GM21360 (cell line): ENCODE measurements at regions not wholly inside any gene's neighbourhood (a gene's known extent, or its start where the extent isn't known, plus 50 kb on each side); places are given as distances from the start of the nearest gene placed in this dataset.

Source experiments
- ATAC-seq: cut with Tn5 transposase; IDR thresholded peaks from one replicate; pipeline ENCODE4 v1.9.1; 2021; ENCODE audit warnings: mild to moderate bottlenecking, moderate library complexity; ENCODE audit not compliant: unreplicated experiment

GRCh38 chr11:45062115-45062514 is 84.3 kb upstream of the PRDM11 start:
- no peak for ATAC-seq

DNA sequence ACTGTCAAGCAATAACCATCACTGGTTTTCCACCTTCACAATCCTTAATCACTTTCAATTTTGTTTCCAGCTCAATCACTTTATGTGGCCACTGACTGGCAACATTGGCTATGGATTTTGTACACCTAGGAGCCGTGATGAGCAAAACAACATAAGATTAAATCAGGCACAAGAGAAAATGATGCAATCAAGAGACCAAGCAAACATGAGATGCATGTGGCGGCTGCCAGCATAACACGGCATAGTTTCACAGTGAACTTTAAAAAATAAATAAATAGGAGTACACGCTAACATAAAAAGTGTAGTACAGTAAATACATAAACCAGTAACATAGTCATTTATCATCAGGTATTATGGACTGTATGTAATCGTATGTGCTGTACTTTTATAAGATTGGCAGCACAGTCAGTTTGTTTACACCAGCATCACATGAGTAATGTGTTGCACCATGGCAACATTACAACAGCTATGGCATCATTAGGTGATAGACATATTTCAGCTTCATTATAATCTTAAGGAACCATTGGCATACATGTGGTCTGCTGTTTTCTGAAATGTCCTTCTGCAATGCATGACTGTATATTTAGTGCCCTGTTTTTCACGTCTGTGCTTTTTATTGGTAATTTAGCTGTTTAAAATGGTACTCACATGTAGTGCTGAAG is 83.3 kb upstream of the PRDM11 start:
- no peak for ATAC-seq

DNA sequence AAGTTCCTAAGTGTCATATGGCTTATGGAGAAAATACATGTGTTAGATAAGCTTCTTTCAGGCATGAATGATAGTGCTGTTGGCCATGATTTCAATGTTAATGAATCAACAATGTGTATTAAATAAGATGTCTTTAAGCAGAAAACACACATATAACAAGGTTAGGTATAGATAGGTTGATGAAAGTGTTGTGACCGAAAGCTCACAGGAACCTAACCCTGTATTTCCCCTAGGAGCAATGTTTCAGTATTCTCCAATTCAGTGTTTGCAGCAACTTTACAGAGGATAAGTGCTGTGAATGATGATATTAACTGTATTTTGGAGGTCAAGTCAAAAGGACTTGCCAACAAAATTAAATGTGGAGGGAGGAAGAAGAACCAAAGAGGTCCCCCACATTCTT is 82.8 kb upstream of the PRDM11 start:
- ATAC-seq, result no peak

- ATAC-seq, result no peak
Measured at GRCh38 chr11:45067966-45068365, 78.5 kb upstream of the PRDM11 start.

GRCh38 chr11:45071232-45071631 is 75.2 kb upstream of the PRDM11 start:
- ATAC-seq, result no peak

- ATAC-seq, result no peak
Measured at GRCh38 chr11:45073685-45074141, 72.7 kb upstream of the PRDM11 start.

DNA sequence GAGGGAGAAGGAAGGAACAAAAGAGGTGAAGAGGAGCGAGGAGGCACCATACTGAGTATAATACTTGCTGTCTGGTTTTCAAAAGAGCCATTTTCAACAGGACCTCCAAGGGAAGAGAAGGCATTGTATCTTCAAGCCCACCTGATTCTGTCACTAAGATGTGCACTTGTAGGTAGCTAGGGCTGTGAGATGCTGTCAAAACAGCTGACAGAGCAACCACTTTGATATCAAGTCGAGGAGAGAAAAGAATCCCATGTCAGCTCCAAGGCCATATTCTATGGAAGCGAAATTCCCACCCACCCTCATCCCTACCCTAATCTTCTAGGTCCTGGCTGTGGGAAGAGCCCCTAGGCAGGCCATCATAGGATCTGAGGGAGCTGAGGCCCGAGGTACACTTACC is 70.9 kb upstream of the PRDM11 start:
- ATAC-seq, result no peak

- ATAC-seq, result no peak
Measured at GRCh38 chr11:45075952-45076351, 70.5 kb upstream of the PRDM11 start.

DNA sequence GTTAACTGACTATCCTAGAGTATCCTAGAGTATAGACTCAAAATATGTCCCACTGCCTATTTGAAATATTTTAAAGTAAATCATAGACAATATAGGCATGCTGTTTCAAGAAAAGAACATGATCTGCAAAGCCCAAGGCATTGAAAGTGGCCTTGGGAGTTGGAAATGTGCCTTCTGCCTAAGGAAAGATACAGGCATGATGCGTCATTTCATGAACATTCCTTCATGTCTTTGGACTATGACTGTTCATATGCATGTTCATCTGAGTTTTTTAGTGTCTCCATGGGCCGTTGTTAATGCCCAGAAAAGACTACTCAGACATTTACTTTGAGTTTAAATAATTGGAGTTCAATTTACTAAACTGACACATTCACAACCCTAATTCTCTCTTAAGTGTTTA is 69.7 kb upstream of the PRDM11 start:
- ATAC-seq, result no peak

- ATAC-seq, result no peak
Measured at GRCh38 chr11:45078236-45079074, 68.0 kb upstream of the PRDM11 start.

DNA sequence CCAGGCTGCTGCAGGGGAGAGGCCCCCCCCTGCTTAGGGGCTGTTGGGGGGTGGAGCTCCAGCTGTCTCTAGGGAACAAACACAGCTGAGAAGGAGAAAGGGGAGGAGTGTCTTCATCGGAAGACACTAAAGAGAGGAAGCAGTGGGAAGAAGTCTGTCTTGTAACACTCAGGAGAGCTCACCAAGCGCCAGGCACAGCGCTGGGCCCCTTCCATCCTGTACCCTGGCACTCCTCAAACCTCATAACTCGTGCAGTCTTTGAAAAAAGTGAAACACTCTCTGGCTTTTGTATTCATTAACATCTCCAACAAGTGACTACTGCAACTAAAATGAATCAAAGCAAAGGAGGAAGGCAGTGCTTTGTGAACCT is 67.4 kb upstream of the PRDM11 start:
- no peak for ATAC-seq

GRCh38 chr11:45079567-45079942 is 66.9 kb upstream of the PRDM11 start:
- no peak for ATAC-seq

DNA sequence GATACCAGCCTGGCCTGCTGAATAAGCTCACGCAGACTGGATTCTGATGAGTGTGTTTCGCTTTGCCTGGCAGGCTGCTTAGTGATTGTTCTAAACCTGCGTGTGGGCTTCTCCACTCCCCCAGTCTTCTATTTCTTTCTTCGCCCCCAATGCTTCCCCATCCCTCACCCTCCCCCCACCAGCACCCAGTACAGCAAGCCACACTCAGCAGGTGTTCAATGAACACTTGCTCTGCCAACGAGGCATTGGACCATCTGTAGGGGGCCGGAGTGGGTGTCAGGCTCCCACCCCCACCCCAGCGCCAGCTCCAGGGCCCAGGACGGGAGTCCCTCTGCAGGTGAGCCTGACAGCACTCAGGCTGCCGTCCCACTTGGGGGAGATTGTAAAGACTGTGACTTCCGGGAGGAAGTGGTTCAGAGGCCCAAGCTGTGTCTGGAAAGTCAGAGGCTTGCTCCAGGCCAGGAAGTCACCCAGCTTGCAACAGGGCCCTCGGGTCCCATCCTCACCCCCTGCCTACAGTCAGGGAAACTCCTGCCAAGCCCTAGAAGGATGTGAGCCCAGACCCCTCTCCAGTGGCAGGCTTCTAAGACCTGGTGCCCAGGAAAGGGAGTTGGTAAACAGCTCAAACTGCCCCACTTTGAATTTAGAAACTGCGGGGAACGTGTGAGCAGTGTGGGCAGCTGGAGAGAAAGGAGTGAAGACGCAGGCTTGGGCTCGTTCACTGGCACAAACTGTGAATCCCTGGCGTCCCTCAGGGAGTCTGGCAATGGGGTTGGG is 66.3 kb upstream of the PRDM11 start:
- ATAC-seq, result no peak

GRCh38 chr11:45082744-45083543 is 63.5 kb upstream of the PRDM11 start:
- ATAC-seq, result no peak

- no peak for ATAC-seq
Measured at GRCh38 chr11:45083544-45084087, 62.8 kb upstream of the PRDM11 start.

DNA sequence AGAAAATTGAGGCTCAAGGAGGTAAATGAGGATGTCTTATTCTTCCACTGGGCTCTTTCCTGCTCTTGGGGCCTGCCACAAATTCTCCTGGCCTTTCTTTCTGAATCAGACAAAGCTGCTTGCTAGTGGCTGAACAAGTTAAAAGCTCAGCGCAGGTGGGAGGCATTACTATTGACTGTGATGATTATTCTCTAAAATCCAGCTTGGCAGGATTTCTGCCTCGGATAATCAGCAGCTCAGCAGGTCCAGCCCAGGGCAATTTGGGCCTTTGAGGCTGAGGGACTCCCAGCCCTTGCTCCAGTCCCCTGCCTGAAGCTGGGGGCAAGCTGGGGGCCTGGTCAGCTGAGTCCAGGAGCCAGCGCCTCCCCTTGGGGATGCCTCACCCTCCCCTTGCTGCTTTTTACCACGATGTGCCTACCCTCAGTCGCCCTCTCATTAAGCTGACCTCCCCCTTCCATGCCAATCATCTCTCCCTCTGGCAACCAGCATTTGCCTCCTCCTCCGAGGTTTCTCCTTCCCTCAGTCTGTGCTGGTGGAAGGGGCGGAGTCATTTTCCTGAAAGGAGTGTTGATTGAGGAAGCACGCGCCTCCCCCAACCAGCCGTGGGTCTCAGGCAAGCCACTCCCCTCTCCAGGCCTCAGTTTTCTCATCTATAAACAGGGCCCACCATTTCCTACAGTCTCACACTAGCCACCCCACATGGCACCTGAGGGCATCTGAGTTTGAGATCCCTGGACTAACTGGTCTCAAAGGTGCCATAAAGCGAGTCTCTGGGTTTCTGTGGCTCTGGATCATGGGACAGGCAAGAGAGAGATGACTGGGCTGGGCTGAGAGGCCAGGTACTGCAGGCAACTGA is 60.6 kb upstream of the PRDM11 start:
- ATAC-seq, result no peak

GRCh38 chr11:45086526-45086925 is 59.9 kb upstream of the PRDM11 start:
- no peak for ATAC-seq

DNA sequence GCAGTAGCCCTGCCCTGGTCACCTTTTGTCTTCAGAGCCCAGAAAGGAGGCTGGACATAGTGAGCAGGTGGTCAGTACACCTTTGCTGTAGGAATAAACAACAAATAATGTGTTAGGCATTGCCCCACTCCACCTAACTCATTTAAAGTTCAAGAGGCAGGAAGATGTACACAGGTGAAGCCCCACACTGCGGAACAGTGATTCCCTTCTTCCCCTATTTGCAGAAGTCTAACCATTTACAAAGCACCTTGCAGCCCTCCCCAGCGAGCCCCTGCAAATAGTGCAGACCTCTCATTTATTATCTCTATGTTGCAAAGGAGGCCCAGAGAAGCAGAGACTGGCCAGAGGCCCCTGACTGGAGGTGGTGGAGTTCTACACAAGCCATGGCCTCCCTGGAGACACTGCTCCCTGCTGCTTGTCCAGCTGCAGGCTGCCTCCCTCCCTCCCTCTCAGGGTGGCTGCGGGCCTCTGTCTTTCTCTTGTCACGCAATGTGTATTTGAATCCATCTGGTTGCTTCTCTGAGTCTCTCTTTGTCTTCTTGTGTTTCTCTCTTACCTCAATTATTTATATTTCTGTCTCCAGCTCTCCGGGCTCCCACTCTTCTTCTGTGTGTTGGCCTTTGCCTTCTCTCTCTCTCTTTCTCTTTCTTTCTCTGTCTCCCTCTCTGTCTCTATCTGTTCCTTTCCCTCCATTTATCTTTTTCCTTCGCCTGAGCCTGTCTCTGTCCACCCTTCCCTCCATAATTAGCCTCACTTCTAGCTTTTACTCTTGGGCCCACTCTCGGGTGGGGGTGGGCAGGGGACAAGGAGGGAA is 59.1 kb upstream of the PRDM11 start:
- no peak for ATAC-seq

- no peak for ATAC-seq
Measured at GRCh38 chr11:45087900-45088160, 58.6 kb upstream of the PRDM11 start.
